D341Med (cell line): ENCODE measurements at regions not wholly inside any gene's neighbourhood (a gene's known extent, or its start where the extent isn't known, plus 50 kb on each side); places are given as distances from the start of the nearest gene placed in this dataset.
A peak's percentile ranks its signal among the peaks of the same experiment; 100 is the strongest.

ENCODE experiments used
- DNase-seq: peaks from one replicate; pipeline ENCODE4 v3.0.0; 2012; ENCODE audit warnings: low spot score

DNA sequence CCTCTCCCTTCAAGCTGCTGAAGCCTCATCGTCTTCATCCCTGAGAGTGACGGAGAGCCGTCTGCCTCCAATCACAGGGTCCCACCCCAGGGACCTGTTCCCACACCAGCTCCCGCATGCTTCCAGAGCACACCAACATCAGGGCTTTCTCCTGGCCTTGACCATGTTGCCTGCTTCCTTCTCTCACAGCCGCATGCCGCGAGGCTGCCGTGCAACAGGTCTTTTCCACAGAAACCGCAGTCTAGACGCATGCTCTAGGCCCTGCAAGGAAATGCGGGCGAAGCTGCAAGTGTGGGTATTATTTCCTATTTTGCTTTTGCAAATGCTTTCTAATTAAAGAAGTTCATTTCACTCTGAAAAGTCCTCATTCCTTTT lies 277.8 kb downstream of the EIPR1 start:
- DNase-seq, result no peak

DNA sequence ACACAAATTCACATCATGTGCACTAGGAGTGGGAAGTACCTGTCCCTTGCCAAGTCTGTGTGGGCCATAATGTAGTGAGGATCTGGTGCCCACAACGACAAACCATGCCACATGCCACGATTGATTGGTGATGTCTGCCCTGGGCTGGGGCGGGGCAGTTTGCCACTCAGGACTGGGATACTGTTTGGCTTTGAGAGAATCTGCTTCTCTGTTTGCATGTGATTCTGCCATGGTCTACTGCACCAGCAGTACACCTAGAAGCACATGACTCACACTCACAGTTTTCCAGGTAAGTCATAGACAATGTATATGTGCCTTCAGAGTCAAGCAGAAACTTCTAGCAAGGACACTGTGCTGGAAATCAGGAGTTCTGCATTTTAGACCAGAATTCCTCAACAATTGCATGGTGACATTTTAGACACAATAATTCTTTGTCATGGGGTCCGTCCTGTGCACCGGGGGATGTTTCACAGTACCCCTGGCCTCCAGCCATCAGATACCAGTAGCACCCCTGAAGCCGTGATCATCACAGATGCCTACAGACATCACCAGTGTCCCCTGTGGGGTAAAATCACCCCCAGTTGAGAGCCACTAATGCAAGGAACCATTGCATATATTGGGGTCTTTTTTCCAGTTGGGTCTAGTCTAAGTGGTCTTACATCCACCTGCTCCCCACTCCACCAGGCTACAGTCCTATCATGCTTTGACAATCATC lies 278.3 kb downstream of the EIPR1 start:
- no peak for DNase-seq

DNA sequence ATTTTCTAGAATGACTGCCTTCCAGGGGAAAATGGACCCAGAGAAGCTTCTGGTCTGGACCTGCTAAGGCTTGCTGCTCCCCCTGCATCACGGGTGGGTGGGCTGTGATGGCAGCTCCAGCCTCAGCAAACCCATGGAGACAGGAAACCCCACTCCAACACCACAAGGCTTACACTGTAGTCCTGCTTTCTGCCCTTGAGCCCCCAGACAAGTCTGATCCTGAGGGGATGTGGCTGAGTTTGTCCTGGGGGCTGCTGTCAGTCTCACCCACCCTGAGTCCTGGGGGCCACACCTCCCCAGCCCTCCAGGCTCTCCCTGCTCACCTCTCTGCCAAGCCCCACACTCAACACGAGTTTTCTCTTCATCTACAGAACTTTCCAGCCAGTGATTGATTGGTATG lies 279.4 kb downstream of the EIPR1 start:
- no peak for DNase-seq

GRCh38 chr2:3097804-3098203 lies 279.8 kb downstream of the EIPR1 start:
- DNase-seq, result no peak

- peak; percentile 6 for DNase-seq
These were observed 282.3 kb downstream of the EIPR1 start for GRCh38 chr2:3094999-3095958.

DNA sequence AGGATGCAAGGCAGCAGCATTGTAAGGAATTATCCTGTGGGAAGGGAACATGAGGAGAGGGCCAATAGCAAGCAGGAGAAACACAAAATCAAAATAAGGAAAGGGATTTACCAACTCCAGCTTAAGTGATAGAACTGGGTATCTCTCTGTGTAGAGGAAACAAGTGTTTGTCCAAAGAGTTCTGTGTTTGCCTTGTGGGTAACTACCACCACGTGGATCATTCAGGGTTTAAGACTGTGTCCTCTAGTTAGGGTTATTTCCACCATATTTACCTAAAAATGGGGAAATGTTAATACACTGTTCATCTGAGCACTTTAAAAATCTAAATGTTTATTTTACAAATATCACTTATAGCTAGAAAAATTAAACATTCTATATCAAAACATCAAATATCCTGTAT lies 283.3 kb downstream of the EIPR1 start:
- DNase-seq, result no peak

- no peak for DNase-seq
These were observed 285.9 kb downstream of the EIPR1 start for GRCh38 chr2:3091696-3092095.

DNA sequence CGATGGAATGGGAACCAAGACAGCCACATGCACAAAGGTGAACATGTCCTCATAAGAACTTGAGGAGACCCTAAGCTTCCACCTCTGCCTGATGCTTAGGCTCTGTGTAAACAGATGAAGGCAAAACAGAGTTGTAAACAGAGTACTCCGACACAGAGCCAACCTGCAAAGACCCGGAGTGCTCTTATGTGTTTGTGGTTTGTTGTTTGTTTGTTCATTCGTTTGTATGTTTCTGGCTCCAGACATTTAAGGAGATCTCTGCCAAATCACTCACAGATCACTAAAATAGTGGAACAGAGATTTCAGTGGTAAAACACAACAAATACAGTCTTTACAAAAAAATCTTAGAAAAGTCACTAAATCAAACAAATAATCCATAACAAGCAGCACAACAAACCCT lies 294.9 kb downstream of the EIPR1 start:
- no peak for DNase-seq

- no peak for DNase-seq
These were observed 297.4 kb downstream of the EIPR1 start for GRCh38 chr2:3079959-3080948.

DNA sequence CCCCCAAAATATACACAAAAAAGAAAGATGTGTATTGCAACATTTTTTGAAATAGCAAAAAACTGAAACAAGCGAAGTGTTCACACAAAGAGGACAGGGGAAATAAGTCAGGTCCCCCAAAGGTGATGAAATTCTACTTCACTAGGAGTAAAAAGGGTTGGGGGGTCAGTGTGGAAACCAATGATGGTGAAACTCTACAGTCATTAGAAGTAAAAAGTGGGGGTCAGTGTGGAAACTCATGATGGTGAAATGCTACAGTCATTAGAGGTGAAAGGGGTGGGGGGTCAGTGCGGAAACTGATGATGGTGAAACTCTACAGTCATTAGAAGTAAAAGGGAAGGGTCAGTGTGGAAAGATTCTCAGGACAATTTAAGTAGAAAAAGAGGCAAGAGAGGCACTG lies 298.2 kb downstream of the EIPR1 start:
- DNase-seq, result no peak

- no peak for DNase-seq
These were observed 298.9 kb downstream of the EIPR1 start for GRCh38 chr2:3078684-3079083.

DNA sequence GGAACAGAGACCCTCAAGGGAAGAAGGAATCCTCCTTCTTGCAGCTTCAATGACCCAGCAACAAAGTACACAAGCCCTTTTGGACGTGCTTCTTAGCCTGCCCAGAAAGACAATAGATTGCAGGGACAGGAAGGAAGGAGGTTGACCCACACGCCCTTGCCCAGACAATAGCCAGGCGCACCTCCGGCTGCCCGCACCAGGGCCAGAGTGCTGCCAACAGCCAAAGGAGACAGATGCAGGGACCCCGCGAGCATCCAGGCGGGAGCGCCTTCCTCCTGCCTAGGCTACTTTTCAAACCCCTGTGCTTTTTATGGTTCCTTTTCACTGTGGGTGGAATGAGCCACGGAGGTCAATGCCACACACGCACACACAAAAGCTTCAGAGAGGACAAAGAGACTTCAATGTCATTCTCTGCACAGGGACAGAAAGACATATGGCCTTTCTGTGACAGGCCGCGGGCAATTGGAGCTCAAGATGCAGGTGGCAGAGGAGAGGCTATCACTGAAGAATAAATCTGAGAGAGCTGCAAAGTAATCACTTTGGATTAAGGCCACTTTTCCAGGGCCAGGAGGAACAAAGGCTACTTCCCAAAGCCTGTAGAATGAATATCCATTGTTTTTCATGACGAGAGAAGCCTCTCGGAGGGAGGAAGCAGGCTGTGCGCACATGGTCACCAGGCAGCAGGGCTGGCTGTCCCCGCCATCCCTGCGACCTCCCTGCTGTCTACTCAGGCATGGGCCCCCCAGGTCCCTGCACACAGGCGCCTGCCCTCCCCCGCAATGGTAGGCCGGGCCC lies 300.6 kb downstream of the EIPR1 start:
- DNase-seq, result no peak

- no peak for DNase-seq
These were observed 301.7 kb downstream of the EIPR1 start for GRCh38 chr2:3075991-3076340.

DNA sequence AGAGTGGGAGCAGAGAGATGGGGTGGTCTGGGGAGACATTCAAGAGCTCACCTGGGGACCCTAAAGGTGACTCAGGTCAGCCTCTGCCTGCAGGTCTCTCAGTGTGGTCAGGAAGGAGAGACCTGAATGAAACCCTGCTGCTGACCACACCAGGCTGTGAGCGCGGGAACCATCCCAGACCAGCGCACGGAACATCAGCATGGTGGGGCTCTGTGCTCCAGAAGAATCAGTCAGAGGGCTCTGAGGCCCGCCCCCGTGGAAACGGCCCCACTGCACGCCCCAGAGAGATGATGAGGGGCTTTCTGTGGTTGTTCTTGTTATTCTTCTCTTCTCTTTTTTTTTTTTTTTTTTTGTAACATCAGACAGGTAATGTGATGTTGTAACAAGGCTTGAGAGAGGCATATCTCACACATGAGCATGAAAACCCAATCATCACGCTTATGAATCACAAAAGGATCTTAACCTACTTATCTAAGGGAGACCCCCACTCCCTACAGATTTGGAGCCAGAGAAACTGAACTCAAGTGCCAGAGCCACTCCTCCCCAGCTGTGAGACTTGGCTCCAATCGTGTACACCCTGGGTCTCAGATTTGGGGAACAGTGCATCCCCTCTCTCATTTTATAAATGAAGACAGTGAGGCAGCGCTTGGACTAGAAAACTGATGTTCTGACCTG lies 302.2 kb downstream of the EIPR1 start:
- DNase-seq, result no peak

GRCh38 chr2:3073704-3074103 lies 303.9 kb downstream of the EIPR1 start:
- DNase-seq, result no peak

- DNase-seq, result no peak
These were observed 304.5 kb downstream of the EIPR1 start for GRCh38 chr2:3073041-3073595.

DNA sequence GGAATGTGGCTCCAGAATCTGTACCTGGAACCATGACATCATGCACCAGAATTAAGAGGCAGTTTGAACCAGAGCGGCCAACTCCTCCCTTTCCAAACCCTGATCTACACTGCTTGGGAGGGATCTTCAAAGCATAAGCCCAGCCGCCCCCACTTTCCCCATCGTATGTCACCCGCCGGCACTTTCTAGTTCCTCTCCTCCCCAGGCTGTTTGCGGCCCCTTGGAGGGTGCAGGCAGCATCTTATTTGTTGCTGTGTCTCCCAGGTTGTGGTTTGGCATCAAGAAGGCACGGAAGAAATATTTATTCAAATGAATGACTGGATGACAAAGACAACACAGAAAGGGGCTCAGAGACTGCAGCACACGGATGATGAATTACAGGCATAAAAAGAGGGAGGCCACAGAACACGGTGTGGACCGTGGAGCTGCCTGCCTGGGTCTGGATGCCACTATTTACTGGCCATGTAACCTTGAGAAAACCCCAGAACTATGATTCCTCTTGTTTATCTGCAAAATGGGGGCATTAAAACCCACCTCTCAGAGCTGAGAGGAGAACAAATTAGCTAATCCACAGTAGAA lies 305.8 kb downstream of the EIPR1 start:
- DNase-seq, result no peak

GRCh38 chr2:3066831-3067230 lies 310.8 kb downstream of the EIPR1 start:
- no peak for DNase-seq

- no peak for DNase-seq
These were observed 311.7 kb downstream of the EIPR1 start for GRCh38 chr2:3065928-3066327.
